GM12878 (cell line): ENCODE measurements at regions not wholly inside any gene's neighbourhood (a gene's known extent, or its start where the extent isn't known, plus 50 kb on each side); places are given as distances from the start of the nearest gene placed in this dataset.

Source experiments
- ATAC-seq: fragments of 200-7000 bp; cut with Tn5 transposase; 3 replicates; pipeline ENCODE4 v1.9.1; 2020; ENCODE audit warnings: mild to moderate bottlenecking, moderate library complexity
- BruUV-seq: library from RNA; stranded (reverse); fragments of 400-500 nt; replicated peaks from 2 replicates; lab custom pipeline; 2021; lab: Mats Ljungman, UMichigan
- CTCF ChIA-PET: fragments of 300-600 bp; sonication (Branson Sonifier 250); formaldehyde crosslinking; extraction: SDS; loops from one replicate; lab custom pipeline; 2021; ENCODE audit warnings: inconsistent platforms; lab: Yijun Ruan, JAX
- POLR2A ChIA-PET: fragments of 350-600 bp; formaldehyde crosslinking; extraction: SDS; loops from one replicate; lab custom pipeline; 2021; ENCODE audit warnings: inconsistent platforms; lab: Charles Lee
- RAD21 ChIA-PET: fragments of 300-600 bp; sonication (Branson Sonifier 250); formaldehyde crosslinking; loops from one replicate; lab custom pipeline; 2023; ENCODE audit warnings: antibody characterized with exemption; ENCODE audit not compliant: unreplicated experiment; lab: Charles Lee
- SMC1A ChIA-PET: fragments of 300-600 bp; sonication (Branson Sonifier 250); formaldehyde crosslinking; loops from one replicate; lab custom pipeline; 2023; ENCODE audit not compliant: unreplicated experiment, uncharacterized antibody; lab: Charles Lee
- DNase-seq: peaks from one replicate; pipeline ENCODE4 v3.0.0-alpha.2; 2011; ENCODE audit warnings: low read depth, low spot score
- FAIRE-seq: peaks from 3 replicates; lab custom pipeline; 2011; peaks lifted over from hg19 to GRCh38; lab: Jason Lieb, UNC
- H2AFZ ChIP-seq: 2 replicates; pipeline ENCODE4 v1.6.0; 2011; ENCODE audit warnings: low read depth, low read length, control low read depth; ENCODE audit not compliant: control insufficient read depth
- H3K27ac ChIP-seq: 2 replicates; pipeline ENCODE4 v1.5.1; 2011; ENCODE audit warnings: control low read depth; ENCODE audit not compliant: control insufficient read depth, insufficient read depth
- H3K27me3 ChIP-seq, 2 experiments: replicated peaks in 1 of 2; 2 replicates each; pipeline versions ENCODE4 v1.6.0 to v1.6.1; 2011; ENCODE audit warnings: low read length in 1 of 2; ENCODE audit not compliant: control insufficient read depth in 2 of 2, insufficient read depth in 2 of 2
- H3K36me3 ChIP-seq, 2 experiments: 2 replicates each; pipeline ENCODE4 v1.5.1; 2011; ENCODE audit warnings: low read length in 1 of 2; ENCODE audit not compliant: control insufficient read depth in 2 of 2, insufficient read depth in 2 of 2
- H3K4me1 ChIP-seq: 2 replicates; pipeline ENCODE4 v1.6.1; 2011; ENCODE audit warnings: mild to moderate bottlenecking, low read length, moderate library complexity, mixed read lengths; ENCODE audit not compliant: control insufficient read depth, insufficient read depth
- H3K4me2 ChIP-seq: 2 replicates; pipeline ENCODE4 v1.6.0; 2011; ENCODE audit warnings: control low read depth; ENCODE audit not compliant: control insufficient read depth, insufficient read depth
- H3K4me3 ChIP-seq: fragments of 200-600 bp; sonication (generic); 2 replicates; pipeline ENCODE4 v1.5.1; 2016
- H3K79me2 ChIP-seq: 2 replicates; pipeline ENCODE4 v1.6.0; 2011; ENCODE audit warnings: low read length; ENCODE audit not compliant: control insufficient read depth, insufficient read depth
- H3K9ac ChIP-seq: 2 replicates; pipeline ENCODE4 v1.8.0; 2011; ENCODE audit warnings: low read length, control low read depth, mixed read lengths; ENCODE audit not compliant: control insufficient read depth, insufficient read depth
- H3K9me3 ChIP-seq: replicated peaks from 3 replicates; pipeline ENCODE4 v1.5.1; 2011; ENCODE audit warnings: mild to moderate bottlenecking, low read length; ENCODE audit not compliant: control insufficient read depth, insufficient read depth
- H4K20me1 ChIP-seq: 2 replicates; pipeline ENCODE4 v1.6.0; 2011; ENCODE audit not compliant: control insufficient read depth, insufficient read depth
- CREM ChIP-seq: IDR thresholded peaks from 2 replicates; pipeline ENCODE4 v1.6.1; 2014; ENCODE audit warnings: antibody characterized with exemption, low read depth
- HDAC2 ChIP-seq: fragments of 200-600 bp; sonication (generic); IDR thresholded peaks from 2 replicates; pipeline ENCODE4 v1.6.1; 2017
- JUND ChIP-seq: IDR thresholded peaks from 2 replicates; pipeline ENCODE4 v1.6.1; 2012; ENCODE audit warnings: low read depth, mild to moderate bottlenecking, low read length, improper control_type of control experiment, moderate library complexity
- TBL1XR1 ChIP-seq: IDR thresholded peaks from 2 replicates; pipeline ENCODE4 v1.6.1; 2012; ENCODE audit warnings: low read depth, low read length, improper control_type of control experiment
- ZNF384 ChIP-seq: IDR thresholded peaks from 2 replicates; pipeline ENCODE4 v1.6.1; 2012; ENCODE audit warnings: low read depth, mild to moderate bottlenecking, low read length, improper control_type of control experiment, borderline replicate concordance
- in situ Hi-C: fragments of 300-500 bp; cut with MboI; formaldehyde crosslinking; loops from 9 replicates; pipeline ENCODE4 v1.14.3; 2018; ENCODE audit warnings: mixed read lengths
- intact Hi-C: fragments of 100-400 bp; cut with micrococcal nuclease; formaldehyde crosslinking; loops from one replicate; pipeline ENCODE4 v1.14.2; 2022; ENCODE audit not compliant: unreplicated experiment
- TF ChIP-seq, protein P1 (sequence below): fragments of 450-650 bp; IDR thresholded peaks from 2 replicates; pipeline ENCODE4 v1.6.1; 2018; ENCODE audit warnings: borderline replicate concordance, mild to moderate bottlenecking; ENCODE audit not compliant: partially characterized antibody
- TF ChIP-seq, protein P2 (sequence below): fragments of 150-350 bp; IDR thresholded peaks from 2 replicates; pipeline ENCODE4 v1.6.1; 2014; ENCODE audit warnings: mild to moderate bottlenecking, low read depth, low read length
- TF ChIP-seq, protein P3 (sequence below): fragments of 450-650 bp; IDR thresholded peaks from 2 replicates; pipeline ENCODE4 v1.6.1; 2014; ENCODE audit warnings: mild to moderate bottlenecking
- TF ChIP-seq, protein P4 (sequence below): IDR thresholded peaks from 2 replicates; pipeline ENCODE4 v1.6.1; 2011; ENCODE audit warnings: low read depth, mild to moderate bottlenecking, low read length, moderate library complexity, borderline replicate concordance; ENCODE audit errors: extremely low read depth

DNA sequence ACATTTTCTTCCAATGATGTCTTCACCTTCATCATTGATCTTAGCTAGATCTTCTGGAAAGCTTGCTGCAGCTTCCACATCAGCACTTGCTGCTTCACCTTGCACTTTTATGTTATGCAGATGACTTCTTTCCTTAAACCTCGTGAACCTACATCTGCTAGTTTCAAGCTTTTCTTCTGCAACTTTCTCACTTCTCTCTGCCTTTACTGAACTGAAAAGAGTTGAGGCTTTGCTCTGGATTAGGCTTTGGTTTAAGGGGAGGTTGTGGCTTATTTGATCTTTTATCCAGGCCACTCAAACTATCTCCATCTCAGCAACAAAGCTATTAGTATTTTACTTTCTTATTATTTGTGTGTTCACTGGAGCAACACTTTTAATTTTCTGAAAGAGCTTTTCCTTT, 125.5 kb upstream of the POM121L12 start (continued):
- TF ChIP-seq, protein P1, sequence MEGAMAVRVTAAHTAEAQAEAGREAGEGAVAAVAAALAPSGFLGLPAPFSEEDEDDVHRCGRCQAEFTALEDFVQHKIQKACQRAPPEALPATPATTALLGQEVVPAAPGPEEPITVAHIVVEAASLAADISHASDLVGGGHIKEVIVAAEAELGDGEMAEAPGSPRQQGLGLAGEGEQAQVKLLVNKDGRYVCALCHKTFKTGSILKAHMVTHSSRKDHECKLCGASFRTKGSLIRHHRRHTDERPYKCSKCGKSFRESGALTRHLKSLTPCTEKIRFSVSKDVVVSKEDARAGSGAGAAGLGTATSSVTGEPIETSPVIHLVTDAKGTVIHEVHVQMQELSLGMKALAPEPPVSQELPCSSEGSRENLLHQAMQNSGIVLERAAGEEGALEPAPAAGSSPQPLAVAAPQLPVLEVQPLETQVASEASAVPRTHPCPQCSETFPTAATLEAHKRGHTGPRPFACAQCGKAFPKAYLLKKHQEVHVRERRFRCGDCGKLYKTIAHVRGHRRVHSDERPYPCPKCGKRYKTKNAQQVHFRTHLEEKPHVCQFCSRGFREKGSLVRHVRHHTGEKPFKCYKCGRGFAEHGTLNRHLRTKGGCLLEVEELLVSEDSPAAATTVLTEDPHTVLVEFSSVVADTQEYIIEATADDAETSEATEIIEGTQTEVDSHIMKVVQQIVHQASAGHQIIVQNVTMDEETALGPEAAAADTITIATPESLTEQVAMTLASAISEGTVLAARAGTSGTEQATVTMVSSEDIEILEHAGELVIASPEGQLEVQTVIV, result no peak
- TF ChIP-seq, protein P2, sequence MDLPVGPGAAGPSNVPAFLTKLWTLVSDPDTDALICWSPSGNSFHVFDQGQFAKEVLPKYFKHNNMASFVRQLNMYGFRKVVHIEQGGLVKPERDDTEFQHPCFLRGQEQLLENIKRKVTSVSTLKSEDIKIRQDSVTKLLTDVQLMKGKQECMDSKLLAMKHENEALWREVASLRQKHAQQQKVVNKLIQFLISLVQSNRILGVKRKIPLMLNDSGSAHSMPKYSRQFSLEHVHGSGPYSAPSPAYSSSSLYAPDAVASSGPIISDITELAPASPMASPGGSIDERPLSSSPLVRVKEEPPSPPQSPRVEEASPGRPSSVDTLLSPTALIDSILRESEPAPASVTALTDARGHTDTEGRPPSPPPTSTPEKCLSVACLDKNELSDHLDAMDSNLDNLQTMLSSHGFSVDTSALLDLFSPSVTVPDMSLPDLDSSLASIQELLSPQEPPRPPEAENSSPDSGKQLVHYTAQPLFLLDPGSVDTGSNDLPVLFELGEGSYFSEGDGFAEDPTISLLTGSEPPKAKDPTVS, result no peak
- TF ChIP-seq JUND, result no peak

DNA sequence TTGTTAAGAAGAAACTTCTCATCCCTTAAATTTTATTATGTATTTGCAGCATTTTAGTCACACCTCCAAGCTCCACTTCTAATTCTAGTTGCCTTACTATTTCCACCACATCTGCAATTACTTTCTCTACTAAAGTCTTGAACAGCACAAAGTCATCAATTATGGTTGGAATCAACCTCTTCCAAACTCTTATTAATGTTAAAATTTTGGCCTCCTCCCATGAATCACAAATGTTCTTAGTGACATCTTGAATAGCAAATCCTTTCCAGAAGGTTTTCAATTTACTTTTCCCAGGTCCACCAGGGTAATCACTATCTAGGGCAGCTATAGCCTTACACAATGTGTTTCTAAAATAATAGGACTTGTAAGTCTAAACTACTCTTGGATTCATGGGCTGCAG, 126.3 kb upstream of the POM121L12 start:
- Histone ChIP-seq H3K4me2 (no peak overlapping the region), H3K27me3 (no peaks in the 10 kb centered on the region), H3K9ac (no peak overlapping the region), H3K9me3 (no peaks in the 10 kb centered on the region), H3K27ac (no peak overlapping the region), H3K79me2 (no peaks in the 10 kb centered on the region), H2AFZ (no peak overlapping the region), H3K4me3 (no peak overlapping the region), H3K4me1 (no peaks in the 10 kb centered on the region), H4K20me1 (no peaks in the 10 kb centered on the region), H3K36me3 (no peaks in the 10 kb centered on the region)
- ChIA-PET CTCF (no interaction called here), POLR2A (no interaction called here), SMC1A (no interaction called here), RAD21 (no interaction called here)
- FAIRE-seq, result no peak
- in situ Hi-C loops (no loop called here), intact Hi-C loops (no loop called here)
- no peak for DNase-seq
- ATAC-seq, result no peak
- TF ChIP-seq HDAC2, result no peak
- no peak for TF ChIP-seq TBL1XR1
- TF ChIP-seq, protein P3, sequence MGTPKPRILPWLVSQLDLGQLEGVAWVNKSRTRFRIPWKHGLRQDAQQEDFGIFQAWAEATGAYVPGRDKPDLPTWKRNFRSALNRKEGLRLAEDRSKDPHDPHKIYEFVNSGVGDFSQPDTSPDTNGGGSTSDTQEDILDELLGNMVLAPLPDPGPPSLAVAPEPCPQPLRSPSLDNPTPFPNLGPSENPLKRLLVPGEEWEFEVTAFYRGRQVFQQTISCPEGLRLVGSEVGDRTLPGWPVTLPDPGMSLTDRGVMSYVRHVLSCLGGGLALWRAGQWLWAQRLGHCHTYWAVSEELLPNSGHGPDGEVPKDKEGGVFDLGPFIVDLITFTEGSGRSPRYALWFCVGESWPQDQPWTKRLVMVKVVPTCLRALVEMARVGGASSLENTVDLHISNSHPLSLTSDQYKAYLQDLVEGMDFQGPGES, result no peak
- TF ChIP-seq, protein P4, sequence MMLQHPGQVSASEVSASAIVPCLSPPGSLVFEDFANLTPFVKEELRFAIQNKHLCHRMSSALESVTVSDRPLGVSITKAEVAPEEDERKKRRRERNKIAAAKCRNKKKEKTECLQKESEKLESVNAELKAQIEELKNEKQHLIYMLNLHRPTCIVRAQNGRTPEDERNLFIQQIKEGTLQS, result no peak
- TF ChIP-seq CREM, result no peak
- TF ChIP-seq ZNF384, result no peak
- no TSS peak for BruUV-seq
